ENCODE measurements at regions not wholly inside any gene's neighbourhood (a gene's known extent, or its start where the extent isn't known, plus 50 kb on each side); places are given as distances from the start of the nearest gene placed in this dataset.

- TF ChIP-seq POLR2A (IDR thresholded peaks at IDR 0.05) = no peak
- TF ChIP-seq, protein P1, sequence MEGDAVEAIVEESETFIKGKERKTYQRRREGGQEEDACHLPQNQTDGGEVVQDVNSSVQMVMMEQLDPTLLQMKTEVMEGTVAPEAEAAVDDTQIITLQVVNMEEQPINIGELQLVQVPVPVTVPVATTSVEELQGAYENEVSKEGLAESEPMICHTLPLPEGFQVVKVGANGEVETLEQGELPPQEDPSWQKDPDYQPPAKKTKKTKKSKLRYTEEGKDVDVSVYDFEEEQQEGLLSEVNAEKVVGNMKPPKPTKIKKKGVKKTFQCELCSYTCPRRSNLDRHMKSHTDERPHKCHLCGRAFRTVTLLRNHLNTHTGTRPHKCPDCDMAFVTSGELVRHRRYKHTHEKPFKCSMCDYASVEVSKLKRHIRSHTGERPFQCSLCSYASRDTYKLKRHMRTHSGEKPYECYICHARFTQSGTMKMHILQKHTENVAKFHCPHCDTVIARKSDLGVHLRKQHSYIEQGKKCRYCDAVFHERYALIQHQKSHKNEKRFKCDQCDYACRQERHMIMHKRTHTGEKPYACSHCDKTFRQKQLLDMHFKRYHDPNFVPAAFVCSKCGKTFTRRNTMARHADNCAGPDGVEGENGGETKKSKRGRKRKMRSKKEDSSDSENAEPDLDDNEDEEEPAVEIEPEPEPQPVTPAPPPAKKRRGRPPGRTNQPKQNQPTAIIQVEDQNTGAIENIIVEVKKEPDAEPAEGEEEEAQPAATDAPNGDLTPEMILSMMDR (IDR thresholded peaks at IDR 0.05 in 8 of 11, conservative IDR thresholded peaks at IDR 0.05 in 3 of 11) = no peak
- no peak for TF ChIP-seq POLR2AphosphoS5 (IDR thresholded peaks at IDR 0.05)
Observed at GRCh38 chr1:38585460-38585859, 274.1 kb downstream of the RRAGC start.

All from spleen (tissue), 7 donors.